K562 (cell line): ENCODE measurements at regions not wholly inside any gene's neighbourhood (a gene's known extent, or its start where the extent isn't known, plus 50 kb on each side); places are given as distances from the start of the nearest gene placed in this dataset.

ENCODE experiments used
- ATAC-seq: fragments of 200-7000 bp; cut with Tn5 transposase; 3 replicates; pipeline ENCODE4 v1.9.1; 2020; ENCODE audit warnings: moderate library complexity
- BruUV-seq: library from RNA; stranded (reverse); fragments of 400-500 nt; replicated peaks from 2 replicates; lab custom pipeline; 2021; lab: Mats Ljungman, UMichigan
- CTCF ChIA-PET: fragments of 300-600 bp; formaldehyde crosslinking; extraction: SDS; loops from one replicate; lab custom pipeline; 2021; ENCODE audit warnings: low intra/inter-chr PET ratio; lab: Yijun Ruan, JAX
- POLR2A ChIA-PET: fragments of 300-600, 350-650 bp; sonication (Branson Sonifier 250); formaldehyde crosslinking; extraction: SDS; loops from one replicate; lab custom pipeline; 2021; ENCODE audit warnings: antibody characterized with exemption, inconsistent platforms; lab: Yijun Ruan, JAX
- DNase-seq, 4 experiments: peaks; one replicate each; pipeline versions ENCODE4 v3.0.0 to v3.0.0-alpha.2; 2011 to 2018; ENCODE audit warnings: low spot score in 3 of 4, mixed read lengths in 3 of 4; ENCODE audit errors: extremely low read depth in 1 of 4
- FAIRE-seq: peaks from 2 replicates; lab custom pipeline; 2011; peaks lifted over from hg19 to GRCh38; lab: Jason Lieb, UNC
- H2AFZ ChIP-seq: 2 replicates; pipeline ENCODE4 v1.6.0; 2011; ENCODE audit warnings: low read depth, low read length, control low read depth, inconsistent platforms
- H3K27ac ChIP-seq: fragments of 200-600 bp; 3 replicates; pipeline ENCODE4 v1.8.0; 2011; ENCODE audit warnings: low read depth, mild to moderate bottlenecking, control low read depth, inconsistent platforms, low read length, moderate library complexity, mixed read lengths; ENCODE audit errors: extremely low read depth
- H3K27me3 ChIP-seq, 2 experiments: fragments of 300-600 bp in 1 of 2; 2 replicates in 1 of 2; 3 replicates in 1 of 2; pipeline versions ENCODE4 v1.6.0 to v1.8.0; 2011; ENCODE audit warnings: inconsistent platforms in 2 of 2, low read length in 2 of 2, mild to moderate bottlenecking in 1 of 2, mixed read lengths in 1 of 2, moderate library complexity in 1 of 2; ENCODE audit not compliant: control insufficient read depth in 2 of 2, insufficient read depth in 2 of 2
- H3K36me3 ChIP-seq: fragments of 300-600 bp; 3 replicates; pipeline ENCODE4 v1.8.0; 2011; ENCODE audit warnings: mild to moderate bottlenecking, low read length, inconsistent platforms; ENCODE audit not compliant: control insufficient read depth, insufficient read depth
- H3K4me1 ChIP-seq, 2 experiments: fragments of 200-600 bp in 1 of 2; replicated peaks in 1 of 2; 2 replicates in 1 of 2; 3 replicates in 1 of 2; pipeline versions ENCODE4 v1.5.1 to v1.8.0; 2011; ENCODE audit warnings: inconsistent platforms in 2 of 2, low read length in 2 of 2, mild to moderate bottlenecking in 1 of 2, mixed read lengths in 1 of 2, moderate library complexity in 1 of 2; ENCODE audit not compliant: control insufficient read depth in 2 of 2, insufficient read depth in 2 of 2
- H3K4me2 ChIP-seq: 2 replicates; pipeline ENCODE4 v1.6.1; 2011; ENCODE audit warnings: low read length, control low read depth, inconsistent platforms, mixed read lengths; ENCODE audit not compliant: insufficient read depth
- H3K4me3 ChIP-seq: fragments of 200-600 bp; sonication (generic), shearing (Covaris generic); 2 replicates; pipeline ENCODE4 v1.5.1; 2016; ENCODE audit warnings: control low read depth, inconsistent platforms
- H3K79me2 ChIP-seq: fragments of 200-600 bp; 3 replicates; pipeline ENCODE4 v1.8.0; 2011; ENCODE audit warnings: low read length, inconsistent platforms; ENCODE audit not compliant: control insufficient read depth, insufficient read depth
- H3K9ac ChIP-seq, 2 experiments: 2 replicates each; pipeline versions ENCODE4 v1.6.0 to v1.6.1; 2011; ENCODE audit warnings: low read depth in 2 of 2, low read length in 2 of 2, control low read depth in 1 of 2, inconsistent platforms in 1 of 2, mild to moderate bottlenecking in 1 of 2, mixed read lengths in 1 of 2; ENCODE audit not compliant: insufficient read depth in 1 of 2
- H3K9me1 ChIP-seq: one replicate; pipeline ENCODE4 v1.6.0; 2011; ENCODE audit warnings: inconsistent platforms, mild to moderate bottlenecking, low read length, moderate library complexity; ENCODE audit not compliant: control insufficient read depth, insufficient read depth
- H3K9me3 ChIP-seq: replicated peaks from 2 replicates; pipeline ENCODE4 v1.5.1; 2011; ENCODE audit warnings: low read depth, low read length, inconsistent platforms; ENCODE audit not compliant: control insufficient read depth, insufficient read depth
- H4K20me1 ChIP-seq: replicated peaks from 2 replicates; pipeline ENCODE4 v1.6.1; 2011; ENCODE audit warnings: low read length, inconsistent platforms, mixed read lengths; ENCODE audit not compliant: control insufficient read depth, insufficient read depth
- FOSL1 ChIP-seq: fragments of 200-800 bp; sonication (Bioruptor generic); conservative IDR thresholded peaks from 2 replicates; pipeline ENCODE4 v1.6.1; 2016; ENCODE audit warnings: missing genetic modification characterization, missing compliant biosample characterization
- HES1 ChIP-seq: fragments of 450-650 bp; IDR thresholded peaks from 2 replicates; pipeline ENCODE4 v1.6.1; 2016; ENCODE audit warnings: low read depth, mild to moderate bottlenecking, moderate library complexity
- IRF2 ChIP-seq: sonication (generic); formaldehyde crosslinking; IDR thresholded peaks from 2 replicates; pipeline ENCODE4 v1.8.1; 2022; ENCODE audit warnings: mild to moderate bottlenecking, missing genetic modification reagents
- LCOR ChIP-seq: sonication (generic); formaldehyde crosslinking; IDR thresholded peaks from 2 replicates; pipeline ENCODE4 v1.8.0; 2022; ENCODE audit warnings: mild to moderate bottlenecking, missing genetic modification reagents
- MAFF ChIP-seq: IDR thresholded peaks from 2 replicates; pipeline ENCODE4 v1.6.1; 2012; ENCODE audit warnings: low read length, improper control_type of control experiment
- MECOM ChIP-seq: fragments of 250-450 bp; sonication (Bioruptor Pico); IDR thresholded peaks from 2 replicates; pipeline ENCODE4 v1.8.0; 2022; ENCODE audit warnings: inconsistent platforms
- NONO ChIP-seq, 2 experiments: fragments of 200-400 bp in 1 of 2; fragments of 450-650 bp in 1 of 2; formaldehyde crosslinking in 1 of 2; IDR thresholded peaks; 2 replicates each; pipeline ENCODE4 v1.6.1; 2017; ENCODE audit warnings: low read depth in 2 of 2, mild to moderate bottlenecking in 2 of 2, moderate library complexity in 2 of 2, low read length in 1 of 2
- SIN3B ChIP-seq: fragments of 450-650 bp; IDR thresholded peaks from 2 replicates; pipeline ENCODE4 v1.6.1; 2017; ENCODE audit warnings: low read depth, mild to moderate bottlenecking, moderate library complexity
- SREBF2 ChIP-seq: sonication (generic); formaldehyde crosslinking; IDR thresholded peaks from 2 replicates; pipeline ENCODE4 v1.4.0; 2020; ENCODE audit warnings: mild to moderate bottlenecking, missing genetic modification reagents
- STAG1 ChIP-seq: sonication (generic); formaldehyde crosslinking; IDR thresholded peaks from 2 replicates; pipeline ENCODE4 v1.5.0; 2020; ENCODE audit warnings: missing genetic modification reagents, borderline replicate concordance
- STAT6 ChIP-seq: sonication (generic); formaldehyde crosslinking; IDR thresholded peaks from 2 replicates; pipeline ENCODE4 v1.8.1; 2023; ENCODE audit warnings: mild to moderate bottlenecking, missing genetic modification reagents
- TAF7 ChIP-seq: fragments of 450-650 bp; IDR thresholded peaks from 2 replicates; pipeline ENCODE4 v1.6.1; 2016; ENCODE audit warnings: missing genetic modification characterization, missing compliant biosample characterization
- ZNF217 ChIP-seq: sonication (generic); formaldehyde crosslinking; IDR thresholded peaks from 2 replicates; pipeline ENCODE4 v1.8.0; 2022; ENCODE audit warnings: mild to moderate bottlenecking, missing genetic modification reagents
- ZNF347 ChIP-seq: fragments of 450-650 bp; formaldehyde crosslinking; IDR thresholded peaks from 2 replicates; pipeline ENCODE4 v1.4.0; 2020; ENCODE audit warnings: low read depth, mild to moderate bottlenecking, moderate library complexity
- WGBS: fragments of 100-300 bp; shearing (Covaris generic); methylation state at CpG from one replicate; pipeline ENCODE4 v1.1.6; 2016; ENCODE audit warnings: low coverage, mixed read lengths; ENCODE audit not compliant: insufficient coverage; ENCODE audit errors: missing lambda C conversion rate; 5-methylcytosine and 5-hydroxymethylcytosine counted together
- in situ Hi-C: fragments of 300-500 bp; cut with MboI; formaldehyde crosslinking; loops from 4 replicates; pipeline ENCODE4 v1.15.0; 2018; ENCODE audit warnings: inconsistent platforms, mixed read lengths
- intact Hi-C: fragments of 100-400 bp; cut with micrococcal nuclease; formaldehyde crosslinking; loops from 2 replicates; pipeline ENCODE4 v1.14.2; 2022
- TF ChIP-seq, protein P1 (sequence below): fragments of 250-450 bp; sonication (Bioruptor Pico); IDR thresholded peaks from 2 replicates; pipeline ENCODE4 v1.4.0; 2020; ENCODE audit warnings: mild to moderate bottlenecking, moderate library complexity, borderline replicate concordance
- TF ChIP-seq, protein P2 (sequence below): fragments of 250-450 bp; sonication (Bioruptor Pico); IDR thresholded peaks from 2 replicates; pipeline ENCODE4 v1.5.0; 2021

GRCh38 chr2:228697456-228697855 lies 516.0 kb upstream of the SPHKAP start (continued):
- TF ChIP-seq ZNF347 (CRISPR knock-in tag), result no peak
- TF ChIP-seq LCOR (CRISPR knock-in tag), result no peak
- TF ChIP-seq STAT6 (CRISPR knock-in tag), result no peak

- FAIRE-seq, result no peak
- intact Hi-C loops, result no loop called here
- no peak for TF ChIP-seq SREBF2 (CRISPR knock-in tag)
- TF ChIP-seq IRF2 (CRISPR knock-in tag), result no peak
- no peak for TF ChIP-seq MECOM (CRISPR knock-in tag)
- TF ChIP-seq TAF7 (tag), result no peak
- TF ChIP-seq, protein P1, sequence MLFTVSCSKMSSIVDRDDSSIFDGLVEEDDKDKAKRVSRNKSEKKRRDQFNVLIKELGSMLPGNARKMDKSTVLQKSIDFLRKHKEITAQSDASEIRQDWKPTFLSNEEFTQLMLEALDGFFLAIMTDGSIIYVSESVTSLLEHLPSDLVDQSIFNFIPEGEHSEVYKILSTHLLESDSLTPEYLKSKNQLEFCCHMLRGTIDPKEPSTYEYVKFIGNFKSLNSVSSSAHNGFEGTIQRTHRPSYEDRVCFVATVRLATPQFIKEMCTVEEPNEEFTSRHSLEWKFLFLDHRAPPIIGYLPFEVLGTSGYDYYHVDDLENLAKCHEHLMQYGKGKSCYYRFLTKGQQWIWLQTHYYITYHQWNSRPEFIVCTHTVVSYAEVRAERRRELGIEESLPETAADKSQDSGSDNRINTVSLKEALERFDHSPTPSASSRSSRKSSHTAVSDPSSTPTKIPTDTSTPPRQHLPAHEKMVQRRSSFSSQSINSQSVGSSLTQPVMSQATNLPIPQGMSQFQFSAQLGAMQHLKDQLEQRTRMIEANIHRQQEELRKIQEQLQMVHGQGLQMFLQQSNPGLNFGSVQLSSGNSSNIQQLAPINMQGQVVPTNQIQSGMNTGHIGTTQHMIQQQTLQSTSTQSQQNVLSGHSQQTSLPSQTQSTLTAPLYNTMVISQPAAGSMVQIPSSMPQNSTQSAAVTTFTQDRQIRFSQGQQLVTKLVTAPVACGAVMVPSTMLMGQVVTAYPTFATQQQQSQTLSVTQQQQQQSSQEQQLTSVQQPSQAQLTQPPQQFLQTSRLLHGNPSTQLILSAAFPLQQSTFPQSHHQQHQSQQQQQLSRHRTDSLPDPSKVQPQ (CRISPR knock-in tag), result no peak
- no peak for TF ChIP-seq NONO (IDR thresholded peaks at IDR 0.05; ENCODE audit: low read depth in 2 of 2, low read length in 1 of 2)
- TF ChIP-seq, protein P2, sequence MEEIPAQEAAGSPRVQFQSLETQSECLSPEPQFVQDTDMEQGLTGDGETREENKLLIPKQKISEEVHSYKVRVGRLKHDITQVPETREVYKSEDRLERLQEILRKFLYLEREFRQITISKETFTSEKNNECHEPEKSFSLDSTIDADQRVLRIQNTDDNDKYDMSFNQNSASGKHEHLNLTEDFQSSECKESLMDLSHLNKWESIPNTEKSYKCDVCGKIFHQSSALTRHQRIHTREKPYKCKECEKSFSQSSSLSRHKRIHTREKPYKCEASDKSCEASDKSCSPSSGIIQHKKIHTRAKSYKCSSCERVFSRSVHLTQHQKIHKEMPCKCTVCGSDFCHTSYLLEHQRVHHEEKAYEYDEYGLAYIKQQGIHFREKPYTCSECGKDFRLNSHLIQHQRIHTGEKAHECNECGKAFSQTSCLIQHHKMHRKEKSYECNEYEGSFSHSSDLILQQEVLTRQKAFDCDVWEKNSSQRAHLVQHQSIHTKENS, result no peak
- TF ChIP-seq SIN3B, result no peak
- TF ChIP-seq FOSL1 (tag), result no peak
- TF ChIP-seq MAFF, result no peak
- TF ChIP-seq ZNF217 (CRISPR knock-in tag), result no peak
- no peak for TF ChIP-seq HES1
- no peak for TF ChIP-seq STAG1 (CRISPR knock-in tag)
Observed at GRCh38 chr2:228690681-228691080, 509.2 kb upstream of the SPHKAP start.

More at GRCh38 chr2:228690681-228691080, 509.2 kb upstream of the SPHKAP start:
- Histone ChIP-seq H3K9me1 (no peaks in the 10 kb centered on the region), H3K4me2 (no peak overlapping the region), H3K27ac (no peak overlapping the region), H3K4me1 (no peaks in the 10 kb centered on the region), H3K79me2 (no peaks in the 10 kb centered on the region), H4K20me1 (no peaks in the 10 kb centered on the region), H2AFZ (no peak overlapping the region), H3K9ac (no peak overlapping the region), H3K4me3 (no peak overlapping the region), H3K36me3 (no peaks in the 10 kb centered on the region), H3K27me3 (no peaks in the 10 kb centered on the region), H3K9me3 (no peaks in the 10 kb centered on the region)
- DNase-seq (no peak), ATAC-seq (no peak)
- ChIA-PET POLR2A (no interaction called here), CTCF (no interaction called here)
- WGBS, result 0% methylated on average over 3 of the region's 7 CpGs
- in situ Hi-C loops, result no loop called here
- BruUV-seq, result no TSS peak
